GM12864 (cell line): ENCODE measurements at regions not wholly inside any gene's neighbourhood (a gene's known extent, or its start where the extent isn't known, plus 50 kb on each side); places are given as distances from the start of the nearest gene placed in this dataset.

Experiments used
- DNase-seq: peaks from one replicate; pipeline ENCODE4 v3.0.0-alpha.2; 2011; ENCODE audit warnings: low read depth
- H3K4me3 ChIP-seq: 2 replicates; pipeline ENCODE4 v1.5.1; 2011; ENCODE audit warnings: mild to moderate bottlenecking, low read depth, low read length, control low read depth
- CTCF ChIP-seq: IDR thresholded peaks from 2 replicates; pipeline ENCODE4 v1.5.1; 2011; ENCODE audit warnings: low read depth, mild to moderate bottlenecking, moderate library complexity, low read length, control low read depth, inconsistent platforms; ENCODE audit errors: missing control alignments

- no peak for TF ChIP-seq CTCF
- DNase-seq, result no peak
- H3K4me3 ChIP-seq, result no peak overlapping the region
Measured at GRCh38 chr20:40433341-40433861, 255.6 kb downstream of the MAFB start.

GRCh38 chr20:40431611-40432010 lies 257.4 kb downstream of the MAFB start:
- DNase-seq, result no peak
- no peak for TF ChIP-seq CTCF
- H3K4me3 ChIP-seq, result no peak overlapping the region

GRCh38 chr20:40431112-40431511 lies 257.9 kb downstream of the MAFB start:
- DNase-seq, result no peak
- no peak overlapping the region for H3K4me3 ChIP-seq
- TF ChIP-seq CTCF, result no peak

- no peak for DNase-seq
- no peak for TF ChIP-seq CTCF
- H3K4me3 ChIP-seq, result no peak overlapping the region
Measured at GRCh38 chr20:40427026-40427425, 262.0 kb downstream of the MAFB start.

GRCh38 chr20:40424695-40425094 lies 264.3 kb downstream of the MAFB start:
- TF ChIP-seq CTCF, result no peak
- DNase-seq, result no peak
- H3K4me3 ChIP-seq, result no peak overlapping the region

- DNase-seq, result no peak
- no peak for TF ChIP-seq CTCF
- H3K4me3 ChIP-seq, result no peak overlapping the region
Measured at GRCh38 chr20:40422656-40423055, 266.4 kb downstream of the MAFB start.

- no peak overlapping the region for H3K4me3 ChIP-seq
- DNase-seq, result no peak
- no peak for TF ChIP-seq CTCF
Measured at GRCh38 chr20:40416274-40416673, 272.8 kb downstream of the MAFB start.
